NB4 (cell line): ENCODE measurements at regions not wholly inside any gene's neighbourhood (a gene's known extent, or its start where the extent isn't known, plus 50 kb on each side); places are given as distances from the start of the nearest gene placed in this dataset.

Source experiments
- MYC ChIP-seq: IDR thresholded peaks from 2 replicates; pipeline ENCODE4 v1.6.1; 2011; ENCODE audit warnings: low read depth, low read length
- POLR2A ChIP-seq: IDR thresholded peaks from 2 replicates; pipeline ENCODE4 v1.6.1; 2011; ENCODE audit warnings: mild to moderate bottlenecking; ENCODE audit not compliant: insufficient read length; ENCODE audit errors: extremely low read depth
- TF ChIP-seq, protein P1 (sequence below): IDR thresholded peaks from one replicate; pipeline ENCODE4 v1.5.1; 2012; ENCODE audit warnings: low read depth, low read length
- TF ChIP-seq, protein P2 (sequence below): IDR thresholded peaks from 2 replicates; pipeline ENCODE4 v1.6.1; 2011; ENCODE audit warnings: low read depth, low read length

DNA sequence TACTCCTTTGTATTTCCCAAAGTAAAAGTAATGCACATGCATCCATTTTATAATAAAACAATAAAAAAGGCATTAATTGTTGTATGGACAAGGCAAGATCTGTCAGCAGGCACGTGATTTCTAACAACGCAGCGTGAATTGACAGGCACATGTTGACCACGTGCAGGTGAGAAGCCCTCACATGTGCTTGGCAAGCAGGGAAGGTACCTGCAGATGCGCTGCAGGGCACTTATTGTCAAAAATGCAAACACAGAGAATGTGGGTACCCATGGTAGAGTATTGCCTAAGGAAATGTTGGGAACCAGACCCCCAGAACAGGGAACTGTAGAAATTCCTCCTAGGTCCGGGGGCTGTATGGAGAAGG is 515.0 kb upstream of the HS6ST1 start:
- TF ChIP-seq, protein P1, sequence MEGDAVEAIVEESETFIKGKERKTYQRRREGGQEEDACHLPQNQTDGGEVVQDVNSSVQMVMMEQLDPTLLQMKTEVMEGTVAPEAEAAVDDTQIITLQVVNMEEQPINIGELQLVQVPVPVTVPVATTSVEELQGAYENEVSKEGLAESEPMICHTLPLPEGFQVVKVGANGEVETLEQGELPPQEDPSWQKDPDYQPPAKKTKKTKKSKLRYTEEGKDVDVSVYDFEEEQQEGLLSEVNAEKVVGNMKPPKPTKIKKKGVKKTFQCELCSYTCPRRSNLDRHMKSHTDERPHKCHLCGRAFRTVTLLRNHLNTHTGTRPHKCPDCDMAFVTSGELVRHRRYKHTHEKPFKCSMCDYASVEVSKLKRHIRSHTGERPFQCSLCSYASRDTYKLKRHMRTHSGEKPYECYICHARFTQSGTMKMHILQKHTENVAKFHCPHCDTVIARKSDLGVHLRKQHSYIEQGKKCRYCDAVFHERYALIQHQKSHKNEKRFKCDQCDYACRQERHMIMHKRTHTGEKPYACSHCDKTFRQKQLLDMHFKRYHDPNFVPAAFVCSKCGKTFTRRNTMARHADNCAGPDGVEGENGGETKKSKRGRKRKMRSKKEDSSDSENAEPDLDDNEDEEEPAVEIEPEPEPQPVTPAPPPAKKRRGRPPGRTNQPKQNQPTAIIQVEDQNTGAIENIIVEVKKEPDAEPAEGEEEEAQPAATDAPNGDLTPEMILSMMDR = no peak
- TF ChIP-seq POLR2A = no peak
- no peak for TF ChIP-seq MYC
- TF ChIP-seq, protein P2, sequence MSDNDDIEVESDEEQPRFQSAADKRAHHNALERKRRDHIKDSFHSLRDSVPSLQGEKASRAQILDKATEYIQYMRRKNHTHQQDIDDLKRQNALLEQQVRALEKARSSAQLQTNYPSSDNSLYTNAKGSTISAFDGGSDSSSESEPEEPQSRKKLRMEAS = no peak
